Neural progenitor cell (in vitro differentiated cells): ENCODE measurements at regions not wholly inside any gene's neighbourhood (a gene's known extent, or its start where the extent isn't known, plus 50 kb on each side); places are given as distances from the start of the nearest gene placed in this dataset.

Experiments used
- EZH2 ChIP-seq: fragments of 200-600 bp; sonication (generic); IDR thresholded peaks from 2 replicates; pipeline ENCODE4 v1.6.1; 2017; ENCODE audit warnings: antibody characterized with exemption, mild to moderate bottlenecking, moderate library complexity
- TF ChIP-seq, protein P1 (sequence below): fragments of 200-600 bp; sonication (generic); IDR thresholded peaks from 2 replicates; pipeline ENCODE4 v1.5.1; 2017; ENCODE audit warnings: antibody characterized with exemption, mild to moderate bottlenecking

DNA sequence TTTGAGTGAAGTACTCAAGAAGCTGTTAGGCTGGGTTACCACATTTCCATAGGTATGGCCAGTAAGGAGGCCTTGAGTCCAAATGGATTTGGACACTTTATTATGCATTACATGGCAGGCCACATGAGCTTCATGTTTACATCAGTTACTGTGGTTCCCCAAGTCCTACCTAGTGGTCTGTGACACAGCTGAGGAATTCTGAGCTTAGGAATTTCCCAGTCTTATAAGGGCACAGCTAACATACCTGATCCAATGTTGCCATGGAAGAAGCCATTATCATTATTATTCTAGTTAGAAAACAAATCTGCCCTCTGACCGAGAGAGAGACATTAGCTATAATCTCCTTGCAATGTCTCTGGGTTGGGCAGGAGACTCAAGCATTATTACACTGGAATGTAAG lies 174.4 kb upstream of the NUDT10 start:
- TF ChIP-seq, protein P1, sequence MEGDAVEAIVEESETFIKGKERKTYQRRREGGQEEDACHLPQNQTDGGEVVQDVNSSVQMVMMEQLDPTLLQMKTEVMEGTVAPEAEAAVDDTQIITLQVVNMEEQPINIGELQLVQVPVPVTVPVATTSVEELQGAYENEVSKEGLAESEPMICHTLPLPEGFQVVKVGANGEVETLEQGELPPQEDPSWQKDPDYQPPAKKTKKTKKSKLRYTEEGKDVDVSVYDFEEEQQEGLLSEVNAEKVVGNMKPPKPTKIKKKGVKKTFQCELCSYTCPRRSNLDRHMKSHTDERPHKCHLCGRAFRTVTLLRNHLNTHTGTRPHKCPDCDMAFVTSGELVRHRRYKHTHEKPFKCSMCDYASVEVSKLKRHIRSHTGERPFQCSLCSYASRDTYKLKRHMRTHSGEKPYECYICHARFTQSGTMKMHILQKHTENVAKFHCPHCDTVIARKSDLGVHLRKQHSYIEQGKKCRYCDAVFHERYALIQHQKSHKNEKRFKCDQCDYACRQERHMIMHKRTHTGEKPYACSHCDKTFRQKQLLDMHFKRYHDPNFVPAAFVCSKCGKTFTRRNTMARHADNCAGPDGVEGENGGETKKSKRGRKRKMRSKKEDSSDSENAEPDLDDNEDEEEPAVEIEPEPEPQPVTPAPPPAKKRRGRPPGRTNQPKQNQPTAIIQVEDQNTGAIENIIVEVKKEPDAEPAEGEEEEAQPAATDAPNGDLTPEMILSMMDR: no peak
- TF ChIP-seq EZH2: no peak
